AG09319 (cell line): ENCODE measurements at regions not wholly inside any gene's neighbourhood (a gene's known extent, or its start where the extent isn't known, plus 50 kb on each side); places are given as distances from the start of the nearest gene placed in this dataset.

ENCODE experiments used
- DNase-seq: peaks from one replicate; pipeline ENCODE4 v3.0.0-alpha.2; 2010; ENCODE audit warnings: low read depth; ENCODE audit errors: extremely low read depth
- TF ChIP-seq, protein P1 (sequence below): IDR thresholded peaks from 2 replicates; pipeline ENCODE4 v1.5.1; 2011; ENCODE audit warnings: low read depth, mild to moderate bottlenecking, inconsistent platforms, low read length, moderate library complexity

GRCh38 chr14:51547701-51548100, 104.0 kb upstream of the FRMD6 start:
- no peak for DNase-seq
- TF ChIP-seq, protein P1, sequence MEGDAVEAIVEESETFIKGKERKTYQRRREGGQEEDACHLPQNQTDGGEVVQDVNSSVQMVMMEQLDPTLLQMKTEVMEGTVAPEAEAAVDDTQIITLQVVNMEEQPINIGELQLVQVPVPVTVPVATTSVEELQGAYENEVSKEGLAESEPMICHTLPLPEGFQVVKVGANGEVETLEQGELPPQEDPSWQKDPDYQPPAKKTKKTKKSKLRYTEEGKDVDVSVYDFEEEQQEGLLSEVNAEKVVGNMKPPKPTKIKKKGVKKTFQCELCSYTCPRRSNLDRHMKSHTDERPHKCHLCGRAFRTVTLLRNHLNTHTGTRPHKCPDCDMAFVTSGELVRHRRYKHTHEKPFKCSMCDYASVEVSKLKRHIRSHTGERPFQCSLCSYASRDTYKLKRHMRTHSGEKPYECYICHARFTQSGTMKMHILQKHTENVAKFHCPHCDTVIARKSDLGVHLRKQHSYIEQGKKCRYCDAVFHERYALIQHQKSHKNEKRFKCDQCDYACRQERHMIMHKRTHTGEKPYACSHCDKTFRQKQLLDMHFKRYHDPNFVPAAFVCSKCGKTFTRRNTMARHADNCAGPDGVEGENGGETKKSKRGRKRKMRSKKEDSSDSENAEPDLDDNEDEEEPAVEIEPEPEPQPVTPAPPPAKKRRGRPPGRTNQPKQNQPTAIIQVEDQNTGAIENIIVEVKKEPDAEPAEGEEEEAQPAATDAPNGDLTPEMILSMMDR: no peak

GRCh38 chr14:51548187-51548586, 103.5 kb upstream of the FRMD6 start:
- no peak for DNase-seq
- TF ChIP-seq, protein P1: no peak

DNA sequence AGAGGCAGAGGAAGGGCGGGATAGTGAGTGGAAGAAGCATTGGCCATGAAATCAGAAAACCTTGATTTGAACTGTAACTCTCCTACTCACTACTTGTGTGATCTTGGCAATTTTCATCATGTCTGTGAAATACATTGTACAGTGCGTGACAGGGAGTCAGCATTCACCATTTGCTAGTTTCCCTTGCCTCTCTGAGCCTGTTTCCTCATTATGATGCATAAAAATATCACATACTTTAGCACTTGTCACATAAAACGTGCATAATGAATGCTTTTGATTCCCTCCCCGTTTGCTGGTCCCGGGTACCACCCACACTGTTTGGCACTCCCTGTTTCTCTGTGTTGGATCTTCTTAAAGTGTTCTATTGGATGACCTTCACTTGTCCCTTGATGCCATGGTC, 101.1 kb upstream of the FRMD6 start:
- TF ChIP-seq, protein P1: no peak
- no peak for DNase-seq

DNA sequence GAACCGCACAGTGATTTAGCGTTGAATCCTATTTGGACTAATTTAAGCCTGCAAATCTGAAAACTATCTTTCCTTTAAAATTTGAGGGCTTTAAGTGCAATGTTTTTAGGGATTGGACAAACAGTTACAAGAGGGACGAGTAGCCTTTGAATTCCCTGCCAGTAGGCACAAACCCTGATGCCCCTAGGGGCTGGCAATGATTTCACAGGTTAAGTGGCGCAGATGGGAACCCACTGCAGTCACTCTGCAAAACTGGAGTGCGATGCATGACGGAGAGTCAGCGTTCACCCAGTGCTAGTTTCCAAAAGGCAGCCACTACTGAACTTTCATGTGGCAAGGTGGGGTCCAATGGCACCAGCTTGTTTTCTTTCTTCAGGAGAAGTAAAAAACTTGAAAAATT, 99.4 kb upstream of the FRMD6 start:
- no peak for DNase-seq
- TF ChIP-seq, protein P1: peak; percentile 1; the same call in 1 of the 2 replicates

GRCh38 chr14:51552768-51553404, 98.8 kb upstream of the FRMD6 start:
- no peak for DNase-seq
- TF ChIP-seq, protein P1: no peak

DNA sequence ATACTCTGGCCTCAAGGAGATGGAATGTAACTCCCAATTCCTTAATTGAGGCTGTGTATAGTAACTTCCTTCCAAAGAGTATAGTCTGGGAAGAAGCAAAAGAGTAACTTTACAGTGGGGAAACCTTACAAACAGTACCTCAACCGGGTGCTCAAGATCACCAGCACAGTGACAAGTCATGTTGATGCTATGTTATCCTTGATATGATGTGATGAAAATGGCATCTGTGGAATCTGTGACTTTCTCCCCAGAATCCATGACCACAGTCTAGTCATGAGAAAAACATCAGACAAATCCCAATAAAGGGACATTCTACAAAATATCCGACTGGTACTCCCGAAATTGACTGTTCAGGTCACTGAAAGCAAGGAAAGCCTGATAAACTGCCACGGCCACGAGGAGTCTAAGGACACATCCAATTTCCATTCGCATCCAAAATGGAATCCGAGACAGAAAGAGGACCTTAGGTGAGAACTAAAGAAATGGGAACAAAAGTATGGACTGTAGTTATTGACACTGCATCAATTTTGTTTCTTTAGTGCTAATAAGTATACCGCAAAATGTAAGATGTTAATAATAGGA, 97.3 kb upstream of the FRMD6 start:
- DNase-seq: peak; percentile 25
- TF ChIP-seq, protein P1: no peak

- TF ChIP-seq, protein P1: peak; percentile 17
- no peak for DNase-seq
These were observed 96.8 kb upstream of the FRMD6 start for GRCh38 chr14:51554953-51555352.
